CD14-positive monocyte (primary cell): ENCODE measurements at regions not wholly inside any gene's neighbourhood (a gene's known extent, or its start where the extent isn't known, plus 50 kb on each side); places are given as distances from the start of the nearest gene placed in this dataset.

Source experiments
- DNase-seq, 3 donors: peaks; one replicate each; pipeline ENCODE4 v3.0.0-alpha.2; 2011 to 2022
- H2AFZ ChIP-seq: 2 replicates; pipeline ENCODE4 v1.6.0; 2012; ENCODE audit warnings: mild to moderate bottlenecking, low read depth, low read length, inconsistent platforms; ENCODE audit not compliant: insufficient read depth, poor library complexity, severe bottlenecking
- H3K27ac ChIP-seq, 2 donors: 1 replicate in 1 of 2; 2 replicates in 1 of 2; pipeline ENCODE4 v1.5.1; 2012 to 2013; ENCODE audit warnings: low read length in 2 of 2, control low read depth in 1 of 2, inconsistent platforms in 1 of 2, low read depth in 1 of 2, mild to moderate bottlenecking in 1 of 2
- H3K27me3 ChIP-seq, 2 donors: one replicate each; pipeline versions ENCODE4 v1.6.0 to v1.6.1; 2011 to 2013; ENCODE audit warnings: low read length in 2 of 2; ENCODE audit not compliant: control insufficient read depth in 2 of 2, insufficient read depth in 2 of 2
- H3K36me3 ChIP-seq, 2 donors: replicated peaks in 1 of 2; 1 replicate in 1 of 2; 2 replicates in 1 of 2; pipeline versions ENCODE4 v1.5.1 to v1.6.1; 2012 to 2013; ENCODE audit warnings: low read length in 2 of 2, control low read depth in 1 of 2, inconsistent platforms in 1 of 2, mild to moderate bottlenecking in 1 of 2; ENCODE audit not compliant: insufficient read depth in 2 of 2, control insufficient read depth in 1 of 2
- H3K4me1 ChIP-seq, 2 donors: 1 replicate in 1 of 2; 2 replicates in 1 of 2; pipeline versions ENCODE4 v1.5.1 to v1.6.1; 2012 to 2013; ENCODE audit warnings: low read length in 2 of 2, control low read depth in 1 of 2, inconsistent platforms in 1 of 2, mild to moderate bottlenecking in 1 of 2, moderate library complexity in 1 of 2; ENCODE audit not compliant: insufficient read depth in 2 of 2, control insufficient read depth in 1 of 2
- H3K4me2 ChIP-seq: replicated peaks from 2 replicates; pipeline ENCODE3; 2012; ENCODE audit warnings: low read length, moderate library complexity, mild to moderate bottlenecking; ENCODE audit not compliant: poor library complexity, severe bottlenecking; ENCODE audit errors: extremely low read depth
- H3K4me3 ChIP-seq, 3 experiments: fragments of 200-600 bp in 1 of 3; sonication (generic) in 1 of 3; replicated peaks in 1 of 3; 1 replicate in 2 of 3; 2 replicates in 1 of 3; pipeline ENCODE4 v1.5.1; 2011 to 2013; ENCODE audit warnings: low read length in 3 of 3, mild to moderate bottlenecking in 3 of 3, control low read depth in 2 of 3, low read depth in 2 of 3, inconsistent platforms in 1 of 3, moderate library complexity in 1 of 3
- H3K79me2 ChIP-seq: 2 replicates; pipeline ENCODE4 v1.6.0; 2012; ENCODE audit warnings: mild to moderate bottlenecking, control low read depth, inconsistent platforms, low read length, moderate library complexity; ENCODE audit not compliant: insufficient read depth
- H3K9ac ChIP-seq: 2 replicates; pipeline ENCODE4 v1.6.0; 2017; ENCODE audit warnings: low read length, mild to moderate bottlenecking; ENCODE audit not compliant: insufficient read depth, poor library complexity, severe bottlenecking
- H3K9me3 ChIP-seq, 2 donors: replicated peaks in 1 of 2; 1 replicate in 1 of 2; 2 replicates in 1 of 2; pipeline versions ENCODE4 v1.5.1 to v1.6.1; 2012 to 2013; ENCODE audit warnings: low read length in 2 of 2, control low read depth in 1 of 2; ENCODE audit not compliant: control insufficient read depth in 1 of 2, insufficient read depth in 1 of 2
- H4K20me1 ChIP-seq: 2 replicates; pipeline ENCODE4 v1.6.0; 2012; ENCODE audit warnings: mild to moderate bottlenecking, low read length, control low read depth, moderate library complexity; ENCODE audit not compliant: insufficient read depth
- H3K27ac Mint-ChIP-seq, 7 donors: one replicate each; pipeline ENCODE4 v1.8.0; 2020; ENCODE audit warnings: mild to moderate bottlenecking in 7 of 7, mixed read lengths in 7 of 7, moderate library complexity in 6 of 7, inconsistent platforms in 2 of 7
- H3K27me3 Mint-ChIP-seq, 3 donors: one replicate each; pipeline ENCODE4 v1.8.0; 2021 to 2022; ENCODE audit warnings: low read depth in 3 of 3, mild to moderate bottlenecking in 3 of 3, mixed read lengths in 3 of 3, moderate library complexity in 3 of 3, inconsistent platforms in 1 of 3
- H3K36me3 Mint-ChIP-seq, 2 donors: one replicate each; pipeline ENCODE4 v1.8.0; 2020; ENCODE audit warnings: mixed read lengths in 2 of 2, inconsistent platforms in 1 of 2, mild to moderate bottlenecking in 1 of 2
- H3K4me1 Mint-ChIP-seq: one replicate; pipeline ENCODE4 v1.8.0; 2020; ENCODE audit warnings: mild to moderate bottlenecking, mixed read lengths
- H3K4me3 Mint-ChIP-seq, 2 donors: one replicate each; pipeline ENCODE4 v1.8.0; 2020; ENCODE audit warnings: mild to moderate bottlenecking in 2 of 2, mixed read lengths in 2 of 2, moderate library complexity in 1 of 2
- H3K9me3 Mint-ChIP-seq, 7 donors: one replicate each; pipeline ENCODE4 v1.8.0; 2020 to 2022; ENCODE audit warnings: mixed read lengths in 7 of 7, mild to moderate bottlenecking in 6 of 7, moderate library complexity in 6 of 7, inconsistent platforms in 2 of 7
- WGBS: methylation state at CpG from one replicate; pipeline ENCODE4 v1.1.5; 2013; ENCODE audit warnings: missing lambda C conversion rate; ENCODE audit not compliant: insufficient coverage; 5-methylcytosine and 5-hydroxymethylcytosine counted together
- intact Hi-C, 2 donors: fragments of 100-400 bp; cut with micrococcal nuclease; formaldehyde crosslinking; loops; one replicate each; pipeline versions ENCODE4 v1.15.0 to v1.15.1; 2023
- TF ChIP-seq, protein P1 (sequence below): fragments of 200-600 bp; IDR thresholded peaks from one replicate; pipeline ENCODE4 v1.8.0; 2022; ENCODE audit warnings: antibody characterized with exemption, mild to moderate bottlenecking

- no CpG with 5 or more reads among the region's 3 CpGs for WGBS
- Mint-ChIP-seq H3K4me1 (peaks cover 1% of the 10 kb centered on the region), H3K27ac (no peak overlapping the region), H3K9me3 (peaks cover 0 to 3% (median 0%) of the 10 kb centered on the region in 7 donors), H3K27me3 (peaks cover 0 to 2% (median 0%) of the 10 kb centered on the region in 3 donors), H3K4me3 (no peak overlapping the region), H3K36me3 (no peaks in the 10 kb centered on the region)
- no peaks in the 10 kb centered on the region for H4K20me1 ChIP-seq
- intact Hi-C loops, result no loop called here
- TF ChIP-seq, protein P1, sequence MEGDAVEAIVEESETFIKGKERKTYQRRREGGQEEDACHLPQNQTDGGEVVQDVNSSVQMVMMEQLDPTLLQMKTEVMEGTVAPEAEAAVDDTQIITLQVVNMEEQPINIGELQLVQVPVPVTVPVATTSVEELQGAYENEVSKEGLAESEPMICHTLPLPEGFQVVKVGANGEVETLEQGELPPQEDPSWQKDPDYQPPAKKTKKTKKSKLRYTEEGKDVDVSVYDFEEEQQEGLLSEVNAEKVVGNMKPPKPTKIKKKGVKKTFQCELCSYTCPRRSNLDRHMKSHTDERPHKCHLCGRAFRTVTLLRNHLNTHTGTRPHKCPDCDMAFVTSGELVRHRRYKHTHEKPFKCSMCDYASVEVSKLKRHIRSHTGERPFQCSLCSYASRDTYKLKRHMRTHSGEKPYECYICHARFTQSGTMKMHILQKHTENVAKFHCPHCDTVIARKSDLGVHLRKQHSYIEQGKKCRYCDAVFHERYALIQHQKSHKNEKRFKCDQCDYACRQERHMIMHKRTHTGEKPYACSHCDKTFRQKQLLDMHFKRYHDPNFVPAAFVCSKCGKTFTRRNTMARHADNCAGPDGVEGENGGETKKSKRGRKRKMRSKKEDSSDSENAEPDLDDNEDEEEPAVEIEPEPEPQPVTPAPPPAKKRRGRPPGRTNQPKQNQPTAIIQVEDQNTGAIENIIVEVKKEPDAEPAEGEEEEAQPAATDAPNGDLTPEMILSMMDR, result no peak
- H3K27ac ChIP-seq, result no peak overlapping the region
- H3K79me2 ChIP-seq, result no peaks in the 10 kb centered on the region
- no peak overlapping the region for H3K9ac ChIP-seq
- H3K4me2 ChIP-seq, result no peak overlapping the region
- no peak overlapping the region for H2AFZ ChIP-seq
- H3K4me3 ChIP-seq, result no peak overlapping the region
- no peaks in the 10 kb centered on the region for H3K27me3 ChIP-seq
- no peak for DNase-seq
- no peaks in the 10 kb centered on the region for H3K4me1 ChIP-seq
- H3K9me3 ChIP-seq, result no peaks in the 10 kb centered on the region
- H3K36me3 ChIP-seq, result no peaks in the 10 kb centered on the region
Observed at GRCh38 chr12:25417071-25417470, 136.0 kb downstream of the LMNTD1 start.

GRCh38 chr12:25416516-25416915 lies 136.6 kb downstream of the LMNTD1 start:
- Mint-ChIP-seq H3K4me3 (no peak overlapping the region), H3K4me1 (peaks cover 1% of the 10 kb centered on the region), H3K9me3 (peaks cover 0 to 6% (median 1%) of the 10 kb centered on the region in 7 donors), H3K27me3 (peaks cover 0 to 2% (median 0%) of the 10 kb centered on the region in 3 donors), H3K27ac (no peak overlapping the region), H3K36me3 (no peaks in the 10 kb centered on the region)
- Histone ChIP-seq H3K27ac (no peak overlapping the region), H2AFZ (no peak overlapping the region), H3K79me2 (no peaks in the 10 kb centered on the region), H3K4me1 (no peaks in the 10 kb centered on the region), H3K9me3 (no peaks in the 10 kb centered on the region), H3K9ac (no peak overlapping the region), H3K4me3 (no peak overlapping the region), H3K4me2 (no peak overlapping the region), H4K20me1 (no peaks in the 10 kb centered on the region), H3K36me3 (no peaks in the 10 kb centered on the region), H3K27me3 (no peaks in the 10 kb centered on the region)
- TF ChIP-seq, protein P1, result no peak
- no peak for DNase-seq
- intact Hi-C loops, result no loop called here
- 87% methylated on average over 3 of the region's 4 CpGs for WGBS
